8988T (cell line): ENCODE measurements at regions not wholly inside any gene's neighbourhood (a gene's known extent, or its start where the extent isn't known, plus 50 kb on each side); places are given as distances from the start of the nearest gene placed in this dataset.

Experiments
- DNase-seq: peaks from one replicate; pipeline ENCODE4 v3.0.0; 2011

- DNase-seq: no peak
These were observed 61.8 kb upstream of the GORAB start for GRCh38 chr1:170470121-170470520.

- DNase-seq: no peak
These were observed 60.4 kb upstream of the GORAB start for GRCh38 chr1:170471398-170472053.

- no peak for DNase-seq
These were observed 51.0 kb upstream of the GORAB start for GRCh38 chr1:170481000-170481399.
